ENCODE measurements at regions not wholly inside any gene's neighbourhood (a gene's known extent, or its start where the extent isn't known, plus 50 kb on each side); places are given as distances from the start of the nearest gene placed in this dataset.

GRCh38 chr21:36602735-36603134, 96.2 kb upstream of the SIM2 start:
- Histone ChIP-seq H3K27me3 (no peaks in the 10 kb centered on the region), H3K9ac (no peak overlapping the region), H4K20me1 (no peaks in the 10 kb centered on the region), H3K36me3 (no peaks in the 10 kb centered on the region), H3K4me2 (no peak overlapping the region), H3K9me3 (replicated peaks in 1 of 11) (peaks cover 8 to 18% (median 13%) of the 10 kb centered on the region in 11 experiments; a peak in 18 of 22 replicates), H3K4me1 (0 out of 20 replicates have a peak, but pooled peaks cover 0 to 4% (median 0%) of the 10 kb centered on the region in 10 experiments), H3K27ac (no peak overlapping the region), H3K4me3 (no peak overlapping the region)
- TF ChIP-seq Cebpa-rat (IDR thresholded peaks at IDR 0.05), result no peak

DNA sequence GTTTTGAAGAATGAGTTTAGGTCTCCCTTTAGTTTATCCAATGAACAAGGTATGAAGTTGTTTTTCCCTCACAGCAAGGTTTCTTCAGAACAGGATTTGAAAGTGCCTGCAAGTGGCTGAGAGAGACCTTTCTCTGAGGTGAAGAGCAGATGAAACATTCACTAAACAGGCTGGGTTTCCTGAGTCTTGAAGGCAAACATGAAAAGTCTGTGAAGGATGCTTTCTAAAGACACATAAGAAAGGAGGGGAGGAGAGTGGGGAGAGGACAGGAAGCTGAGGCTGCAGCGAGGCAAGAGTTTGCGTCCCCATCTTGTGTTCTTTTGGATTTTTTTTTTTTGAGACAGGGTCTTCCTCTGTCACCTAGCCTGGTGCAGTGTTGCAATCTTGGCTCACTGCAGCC, 95.7 kb upstream of the SIM2 start:
- Histone ChIP-seq H3K4me2 (no peak overlapping the region), H3K9ac (no peak overlapping the region), H3K4me1 (peaks cover 0 to 5% (median 0%) of the 10 kb centered on the region in 10 experiments; a peak in 4 of 20 replicates), H4K20me1 (no peaks in the 10 kb centered on the region), H3K27ac (no peak overlapping the region), H3K27me3 (no peaks in the 10 kb centered on the region), H3K36me3 (no peaks in the 10 kb centered on the region), H3K4me3 (no peak overlapping the region), H3K9me3 (replicated peaks in 1 of 11) (peaks cover 8 to 18% (median 13%) of the 10 kb centered on the region in 11 experiments; a peak in 18 of 22 replicates)
- TF ChIP-seq Cebpa-rat (IDR thresholded peaks at IDR 0.05), result no peak

DNA sequence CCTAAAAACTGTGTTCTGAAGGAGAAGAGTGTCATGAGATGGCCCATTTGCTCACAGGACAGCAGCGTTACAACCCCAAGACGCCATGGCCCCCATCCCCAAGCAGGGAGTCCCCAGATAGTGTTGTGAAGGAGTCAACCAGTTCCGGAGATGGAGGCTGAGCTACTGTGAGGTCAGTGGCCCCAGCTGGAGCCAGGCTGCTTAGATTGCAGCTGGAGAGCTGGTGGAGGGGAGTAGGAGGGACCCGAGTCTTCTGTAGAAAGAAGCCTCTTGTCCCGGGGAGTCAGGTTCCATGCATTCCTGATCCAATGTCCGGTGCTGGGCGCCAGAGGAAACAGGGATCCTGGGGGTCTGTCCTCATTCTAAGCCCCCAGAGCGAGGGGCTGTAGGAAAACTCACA, 93.5 kb upstream of the SIM2 start:
- no peak overlapping the region for H3K27ac ChIP-seq
- peaks cover 0 to 13% (median 0%) of the 10 kb centered on the region in 10 experiments; a peak in 5 of 20 replicates for H3K4me1 ChIP-seq
- H3K4me2 ChIP-seq, result no peak overlapping the region
- no peaks in the 10 kb centered on the region for H4K20me1 ChIP-seq
- H3K9me3 ChIP-seq (replicated peaks in 1 of 11), result peaks cover 4 to 20% (median 12%) of the 10 kb centered on the region in 11 experiments; a peak in 19 of 22 replicates
- TF ChIP-seq Cebpa-rat (IDR thresholded peaks at IDR 0.05), result no peak
- no peaks in the 10 kb centered on the region for H3K27me3 ChIP-seq
- no peak overlapping the region for H3K9ac ChIP-seq
- H3K36me3 ChIP-seq, result no peaks in the 10 kb centered on the region
- no peak overlapping the region for H3K4me3 ChIP-seq

- H3K4me1 ChIP-seq, result peaks cover 0 to 13% (median 0%) of the 10 kb centered on the region in 10 experiments; a peak in 5 of 20 replicates
- TF ChIP-seq Cebpa-rat (IDR thresholded peaks at IDR 0.05), result no peak
- H3K9ac ChIP-seq, result no peak overlapping the region
- H3K4me3 ChIP-seq, result no peak overlapping the region
- peaks cover 4 to 19% (median 12%) of the 10 kb centered on the region in 11 experiments; a peak in 18 of 22 replicates for H3K9me3 ChIP-seq (replicated peaks in 1 of 11)
- H3K4me2 ChIP-seq, result no peak overlapping the region
- no peaks in the 10 kb centered on the region for H3K27me3 ChIP-seq
- H3K36me3 ChIP-seq, result no peaks in the 10 kb centered on the region
- no peaks in the 10 kb centered on the region for H4K20me1 ChIP-seq
- no peak overlapping the region for H3K27ac ChIP-seq
Measured at GRCh38 chr21:36606287-36606982, 92.5 kb upstream of the SIM2 start.

- Histone ChIP-seq H3K9ac (no peak overlapping the region), H3K27me3 (no peaks in the 10 kb centered on the region), H3K36me3 (no peaks in the 10 kb centered on the region), H4K20me1 (no peaks in the 10 kb centered on the region), H3K4me2 (no peak overlapping the region), H3K9me3 (replicated peaks in 1 of 11) (peaks cover 4 to 19% (median 12%) of the 10 kb centered on the region in 11 experiments; a peak in 18 of 22 replicates), H3K4me3 (no peak overlapping the region), H3K27ac (no peak overlapping the region), H3K4me1 (peaks cover 0 to 13% (median 0%) of the 10 kb centered on the region in 10 experiments; a peak in 5 of 20 replicates)
- TF ChIP-seq Cebpa-rat (IDR thresholded peaks at IDR 0.05), result no peak
Measured at GRCh38 chr21:36606983-36607325, 92.0 kb upstream of the SIM2 start.

- Histone ChIP-seq H3K27ac (no peak overlapping the region), H3K27me3 (no peaks in the 10 kb centered on the region), H3K4me1 (peaks cover 0 to 13% (median 0%) of the 10 kb centered on the region in 10 experiments; a peak in 5 of 20 replicates), H3K9me3 (replicated peaks in 1 of 11) (peaks cover 5 to 19% (median 12%) of the 10 kb centered on the region in 11 experiments; a peak in 18 of 22 replicates), H4K20me1 (no peaks in the 10 kb centered on the region), H3K4me3 (no peak overlapping the region), H3K9ac (no peak overlapping the region), H3K36me3 (no peaks in the 10 kb centered on the region), H3K4me2 (peak overlapping the region in 4 of 11 experiments; percentile 8 to 29 (median 14); a peak in 2 of 22 replicates)
- TF ChIP-seq Cebpa-rat (IDR thresholded peaks at IDR 0.05), result no peak
Measured at GRCh38 chr21:36608041-36608896, 90.6 kb upstream of the SIM2 start.

DNA sequence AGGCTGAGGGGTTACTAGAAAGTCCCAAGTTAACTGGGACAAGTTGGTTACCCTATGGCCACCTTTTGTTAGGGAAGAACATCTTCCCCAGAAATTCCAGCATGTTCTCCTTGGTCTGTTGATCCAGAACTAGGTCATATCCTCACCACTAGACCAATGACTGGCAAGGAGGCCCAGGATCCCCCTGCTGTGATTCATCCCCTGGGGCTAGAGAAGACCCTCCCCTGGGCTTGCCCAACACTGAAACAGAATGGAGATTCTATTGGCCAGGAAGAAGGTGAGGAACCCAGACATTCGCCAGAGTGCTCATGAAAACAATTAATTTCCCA, 90.1 kb upstream of the SIM2 start:
- Histone ChIP-seq H3K9me3 (replicated peaks in 1 of 11) (peaks cover 5 to 23% (median 13%) of the 10 kb centered on the region in 11 experiments; a peak in 18 of 22 replicates), H3K36me3 (no peaks in the 10 kb centered on the region), H3K4me2 (peak overlapping the region in 2 of 11 experiments; percentile 9 to 20; a peak in 1 of 22 replicates)

GRCh38 chr21:36609654-36610053, 89.3 kb upstream of the SIM2 start:
- Histone ChIP-seq H3K27ac (no peak overlapping the region), H3K4me1 (peaks cover 0 to 13% (median 0%) of the 10 kb centered on the region in 10 experiments; a peak in 5 of 20 replicates), H3K36me3 (no peaks in the 10 kb centered on the region), H3K9ac (no peak overlapping the region), H3K4me3 (no peak overlapping the region), H4K20me1 (no peaks in the 10 kb centered on the region), H3K9me3 (replicated peaks in 1 of 11) (peaks cover 5 to 30% (median 16%) of the 10 kb centered on the region in 11 experiments; a peak in 18 of 22 replicates), H3K27me3 (no peaks in the 10 kb centered on the region), H3K4me2 (no peak overlapping the region)
- no peak for TF ChIP-seq Cebpa-rat (IDR thresholded peaks at IDR 0.05)

More for the DNA sequence above, 90.1 kb upstream of the SIM2 start:
- peaks cover 0 to 13% (median 0%) of the 10 kb centered on the region in 10 experiments; a peak in 5 of 20 replicates for H3K4me1 ChIP-seq
- H4K20me1 ChIP-seq, result no peaks in the 10 kb centered on the region
- no peak overlapping the region for H3K9ac ChIP-seq
- H3K4me3 ChIP-seq, result no peak overlapping the region
- no peaks in the 10 kb centered on the region for H3K27me3 ChIP-seq
- H3K27ac ChIP-seq, result no peak overlapping the region
- TF ChIP-seq Cebpa-rat (IDR thresholded peaks at IDR 0.05), result no peak

DNA sequence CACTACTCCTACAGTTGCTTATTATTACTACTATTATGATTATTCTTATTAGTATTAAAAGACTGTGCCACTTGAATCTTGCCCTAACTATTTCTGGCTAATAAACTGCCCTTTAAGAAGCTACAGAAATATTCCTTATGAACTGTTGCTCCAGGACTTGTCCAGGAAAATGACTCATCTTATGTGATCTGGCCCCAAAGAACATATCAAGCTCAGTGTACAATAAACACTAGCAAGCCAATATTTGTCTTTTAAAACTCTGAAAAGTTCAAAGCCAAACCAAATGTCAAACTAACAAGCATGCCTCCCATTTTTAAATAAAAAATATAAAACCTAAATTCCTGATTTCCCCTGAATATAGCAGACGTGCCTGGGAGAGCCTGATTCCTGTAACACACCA, 88.7 kb upstream of the SIM2 start:
- Histone ChIP-seq H3K4me2 (no peak overlapping the region), H3K9me3 (replicated peaks in 1 of 11) (peaks cover 9 to 33% (median 19%) of the 10 kb centered on the region in 11 experiments; a peak in 20 of 22 replicates), H3K27me3 (no peaks in the 10 kb centered on the region), H3K9ac (no peak overlapping the region), H3K27ac (no peak overlapping the region), H3K4me3 (no peak overlapping the region), H4K20me1 (no peaks in the 10 kb centered on the region), H3K36me3 (no peaks in the 10 kb centered on the region), H3K4me1 (peaks cover 0 to 13% (median 0%) of the 10 kb centered on the region in 10 experiments; a peak in 5 of 20 replicates)
- no peak for TF ChIP-seq Cebpa-rat (IDR thresholded peaks at IDR 0.05)

Data from BLaER1 treated with 17β-estradiol and CSF1 and Interleukin-3, amounts not matched to agents 10 nM and 100 nM (cell line).